ENCODE measurements at regions not wholly inside any gene's neighbourhood (a gene's known extent, or its start where the extent isn't known, plus 50 kb on each side); places are given as distances from the start of the nearest gene placed in this dataset.

- no peak for TF ChIP-seq EZH2 (IDR thresholded peaks at IDR 0.05; ENCODE audit: insufficient read depth, poor library complexity, severe bottlenecking)
- no peak for TF ChIP-seq EZH2phosphoT487 (IDR thresholded peaks at IDR 0.05; ENCODE audit: insufficient read depth, low read depth)
These were observed 61.1 kb upstream of the PICALM start for GRCh38 chr11:86129740-86130540.
